IMR-90 (cell line): ENCODE measurements at regions not wholly inside any gene's neighbourhood (a gene's known extent, or its start where the extent isn't known, plus 50 kb on each side); places are given as distances from the start of the nearest gene placed in this dataset.

Experiments used
- ATAC-seq: fragments of 200-7000 bp; cut with Tn5 transposase; 2 replicates; pipeline ENCODE4 v1.9.1; 2020; ENCODE audit warnings: low read depth, mild to moderate bottlenecking, moderate library complexity
- BruUV-seq: library from RNA; stranded (reverse); fragments of 400-500 nt; replicated peaks from 2 replicates; lab custom pipeline; 2021; lab: Mats Ljungman, UMichigan
- CTCF ChIA-PET: fragments of 300-600 bp; formaldehyde crosslinking; extraction: SDS; loops from one replicate; lab custom pipeline; 2021; ENCODE audit warnings: antibody characterized with exemption; lab: Yijun Ruan, JAX
- POLR2A ChIA-PET: fragments of 300-600 bp; sonication (Branson Sonifier 250); formaldehyde crosslinking; loops from one replicate; lab custom pipeline; 2022; ENCODE audit warnings: antibody characterized with exemption; ENCODE audit not compliant: unreplicated experiment; lab: Charles Lee
- DNase-seq: peaks from one replicate; pipeline ENCODE4 v3.0.0; 2013
- H2AFZ ChIP-seq: replicated peaks from 2 replicates; pipeline ENCODE3; 2013; ENCODE audit warnings: low read length, mild to moderate bottlenecking; ENCODE audit not compliant: poor library complexity
- H2AK5ac ChIP-seq: 2 replicates; pipeline ENCODE4 v1.6.1; 2013; ENCODE audit warnings: low read depth, low read length, inconsistent platforms
- H2AK9ac ChIP-seq: replicated peaks from 2 replicates; pipeline ENCODE3; 2013; ENCODE audit warnings: mild to moderate bottlenecking, low read depth, low read length, moderate library complexity; ENCODE audit not compliant: poor library complexity
- H2BK120ac ChIP-seq: 2 replicates; pipeline ENCODE4 v1.6.1; 2013; ENCODE audit warnings: low read depth, low read length, inconsistent platforms
- H2BK15ac ChIP-seq: 3 replicates; pipeline ENCODE4 v1.6.1; 2013; ENCODE audit warnings: low read depth, low read length, inconsistent platforms
- H2BK20ac ChIP-seq: 2 replicates; pipeline ENCODE4 v1.6.1; 2013; ENCODE audit warnings: low read depth, mild to moderate bottlenecking, inconsistent platforms, low read length, moderate library complexity
- H2BK5ac ChIP-seq: 2 replicates; pipeline ENCODE4 v1.6.1; 2013; ENCODE audit warnings: mild to moderate bottlenecking, low read depth, low read length, inconsistent platforms; ENCODE audit not compliant: poor library complexity, severe bottlenecking
- H3K14ac ChIP-seq: replicated peaks from 2 replicates; pipeline ENCODE4 v1.6.1; 2013; ENCODE audit warnings: low read depth, low read length, inconsistent platforms
- H3K18ac ChIP-seq: 2 replicates; pipeline ENCODE4 v1.6.1; 2013; ENCODE audit warnings: low read depth, low read length, control low read depth
- H3K23ac ChIP-seq: 2 replicates; pipeline ENCODE4 v1.6.1; 2013; ENCODE audit warnings: low read depth, low read length, inconsistent platforms
- H3K27ac ChIP-seq: 2 replicates; pipeline ENCODE4 v1.5.1; 2013; ENCODE audit warnings: mild to moderate bottlenecking, control low read depth, low read length; ENCODE audit not compliant: insufficient read depth
- H3K27me3 ChIP-seq: 2 replicates; pipeline ENCODE4 v1.6.1; 2013; ENCODE audit warnings: low read length; ENCODE audit not compliant: control insufficient read depth, insufficient read depth
- H3K36me3 ChIP-seq: 2 replicates; pipeline ENCODE4 v1.6.1; 2013; ENCODE audit warnings: low read length, mixed read lengths; ENCODE audit not compliant: control insufficient read depth, insufficient read depth
- H3K4ac ChIP-seq: 2 replicates; pipeline ENCODE4 v1.6.1; 2013; ENCODE audit warnings: low read depth, low read length, inconsistent platforms
- H3K4me1 ChIP-seq: 2 replicates; pipeline ENCODE4 v1.6.1; 2013; ENCODE audit warnings: low read length, mixed read lengths; ENCODE audit not compliant: control insufficient read depth, insufficient read depth
- H3K4me2 ChIP-seq: 2 replicates; pipeline ENCODE4 v1.6.1; 2013; ENCODE audit warnings: low read depth, mild to moderate bottlenecking, control low read depth, low read length, moderate library complexity
- H3K4me3 ChIP-seq: 2 replicates; pipeline ENCODE4 v1.5.1; 2013; ENCODE audit warnings: low read depth, mild to moderate bottlenecking, control low read depth, low read length, moderate library complexity; ENCODE audit not compliant: insufficient read depth
- H3K56ac ChIP-seq: 2 replicates; pipeline ENCODE4 v1.6.1; 2013; ENCODE audit warnings: low read length, inconsistent platforms; ENCODE audit not compliant: insufficient read depth; ENCODE audit errors: extremely low read depth
- H3K79me1 ChIP-seq, 2 experiments: 2 replicates each; pipeline ENCODE4 v1.6.1; 2013; ENCODE audit warnings: low read length in 2 of 2, inconsistent platforms in 1 of 2, low read depth in 1 of 2
- H3K9ac ChIP-seq: 2 replicates; pipeline ENCODE4 v1.6.1; 2013; ENCODE audit warnings: low read depth, low read length, control low read depth
- H3K9me1 ChIP-seq: 2 replicates; pipeline ENCODE4 v1.6.1; 2013; ENCODE audit warnings: low read length, inconsistent platforms; ENCODE audit not compliant: insufficient read depth
- H3K9me3 ChIP-seq: 2 replicates; pipeline ENCODE4 v1.6.1; 2013; ENCODE audit warnings: low read length; ENCODE audit not compliant: control insufficient read depth, insufficient read depth
- H4K20me1 ChIP-seq: 2 replicates; pipeline ENCODE4 v1.6.1; 2013; ENCODE audit warnings: low read length, inconsistent platforms; ENCODE audit not compliant: insufficient read depth
- H4K5ac ChIP-seq: 2 replicates; pipeline ENCODE4 v1.6.1; 2013; ENCODE audit warnings: mild to moderate bottlenecking, low read depth, low read length, control low read depth
- H4K8ac ChIP-seq, 2 experiments: 2 replicates each; pipeline ENCODE4 v1.6.1; 2013; ENCODE audit warnings: low read depth in 2 of 2, low read length in 2 of 2, control low read depth in 1 of 2, inconsistent platforms in 1 of 2
- H4K91ac ChIP-seq: 2 replicates; pipeline ENCODE4 v1.6.1; 2013; ENCODE audit warnings: low read depth, low read length, inconsistent platforms; ENCODE audit not compliant: insufficient read depth
- BHLHE40 ChIP-seq: fragments of 150-350 bp; IDR thresholded peaks from 2 replicates; pipeline ENCODE4 v1.6.1; 2016; ENCODE audit warnings: mild to moderate bottlenecking, low read depth, low read length
- CEBPB ChIP-seq: IDR thresholded peaks from 2 replicates; pipeline ENCODE4 v1.6.1; 2012; ENCODE audit warnings: low read depth, low read length, improper control_type of control experiment
- ELK1 ChIP-seq: fragments of 150-350 bp; IDR thresholded peaks from 2 replicates; pipeline ENCODE4 v1.6.1; 2016; ENCODE audit warnings: low read depth, mild to moderate bottlenecking, low read length, moderate library complexity, borderline replicate concordance
- MAFK ChIP-seq: IDR thresholded peaks from 2 replicates; pipeline ENCODE4 v1.6.1; 2012; ENCODE audit warnings: low read depth, low read length, improper control_type of control experiment
- MAZ ChIP-seq: IDR thresholded peaks from 2 replicates; pipeline ENCODE4 v1.6.1; 2012; ENCODE audit warnings: low read depth, mild to moderate bottlenecking, low read length, improper control_type of control experiment, moderate library complexity, borderline replicate concordance
- MXI1 ChIP-seq: IDR thresholded peaks from 2 replicates; pipeline ENCODE4 v1.6.1; 2012; ENCODE audit warnings: low read depth, mild to moderate bottlenecking, low read length, moderate library complexity, borderline replicate concordance
- RAD21 ChIP-seq: IDR thresholded peaks from 2 replicates; pipeline ENCODE4 v1.6.1; 2012; ENCODE audit warnings: low read length, improper control_type of control experiment
- RCOR1 ChIP-seq: IDR thresholded peaks from 2 replicates; pipeline ENCODE4 v1.6.1; 2012; ENCODE audit warnings: mild to moderate bottlenecking, low read length, improper control_type of control experiment; ENCODE audit not compliant: insufficient replicate concordance
- RFX5 ChIP-seq: IDR thresholded peaks from 2 replicates; pipeline ENCODE4 v1.8.0; 2012; ENCODE audit warnings: low read depth, mild to moderate bottlenecking, low read length, moderate library complexity
- WGBS, 2 experiments: methylation state at CpG; one replicate each; pipeline versions ENCODE4 v1.1.5 to v1.1.7; 2013; ENCODE audit warnings: missing lambda C conversion rate in 2 of 2; ENCODE audit not compliant: insufficient read length in 1 of 2; ENCODE audit errors: extremely low coverage in 2 of 2; 5-methylcytosine and 5-hydroxymethylcytosine counted together
- dilution Hi-C: fragments of 300-500 bp; cut with HindIII; formaldehyde crosslinking; loops from one replicate; pipeline ENCODE4 v1.14.3; 2018; ENCODE audit warnings: low sequenced_read_pairs; ENCODE audit not compliant: unreplicated experiment
- in situ Hi-C: fragments of 300-500 bp; cut with MboI; formaldehyde crosslinking; loops from 3 replicates; pipeline ENCODE4 v1.14.3; 2019; ENCODE audit warnings: low sequenced_read_pairs, inconsistent platforms, mixed read lengths
- intact Hi-C: fragments of 100-400 bp; cut with micrococcal nuclease; formaldehyde crosslinking; loops from 2 replicates; pipeline ENCODE4 v1.10.0; 2022

DNA sequence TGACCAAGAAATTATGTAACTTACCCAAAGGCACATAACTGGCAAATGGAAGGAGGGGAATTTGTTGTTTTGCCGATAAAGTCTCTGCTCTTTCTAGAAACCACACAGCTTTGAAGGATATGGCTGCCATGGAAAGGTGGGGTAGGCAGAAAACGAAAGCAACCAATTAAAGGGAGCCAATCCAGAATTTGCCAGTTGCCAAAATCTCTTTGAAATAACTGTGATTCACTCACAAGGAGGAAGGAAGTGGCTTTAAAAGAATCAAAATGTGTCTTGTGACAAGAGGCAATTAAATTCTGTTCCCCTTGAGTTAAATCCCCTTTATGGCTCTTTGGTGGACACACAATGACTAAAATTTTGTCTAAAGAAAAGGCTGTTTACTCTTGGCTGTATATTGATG lies 61.2 kb upstream of the CCDC190 start:
- H2BK15ac ChIP-seq: no peak overlapping the region
- no peak overlapping the region for H2AK5ac ChIP-seq
- H3K4ac ChIP-seq: no peak overlapping the region
- DNase-seq (no peak), ATAC-seq (no peak)
- no peak overlapping the region for H4K8ac ChIP-seq
- H3K27ac ChIP-seq: no peak overlapping the region
- no peak overlapping the region for H2AFZ ChIP-seq
- H3K9me1 ChIP-seq: no peaks in the 10 kb centered on the region; the same call in 1 of the 2 replicates
- H3K18ac ChIP-seq: no peak overlapping the region
- ChIA-PET POLR2A (no interaction called here), CTCF (interaction anchor here (0.6 to 1.0 kb wide), 2 partner anchors 11 to 12 kb away, joined by 3 read pairs; no protein-coding TSS in a partner anchor)
- no peaks in the 10 kb centered on the region for H3K36me3 ChIP-seq
- no peak overlapping the region for H3K14ac ChIP-seq
- H3K79me1 ChIP-seq: no peaks in the 10 kb centered on the region
- H3K23ac ChIP-seq: no peak overlapping the region
- H2BK120ac ChIP-seq: no peak overlapping the region
- H3K27me3 ChIP-seq: no peaks in the 10 kb centered on the region
- H4K20me1 ChIP-seq: no peaks in the 10 kb centered on the region
- in situ Hi-C loops (no loop called here), intact Hi-C loops (no loop called here), dilution Hi-C loops (no loop called here)
- no peak overlapping the region for H2AK9ac ChIP-seq
- no peaks in the 10 kb centered on the region for H3K9me3 ChIP-seq
- H3K4me1 ChIP-seq: peaks cover 1% of the 10 kb centered on the region; the same call in 1 of the 2 replicates
- H3K56ac ChIP-seq: no peak overlapping the region
- H3K4me3 ChIP-seq: no peak overlapping the region
- H4K91ac ChIP-seq: no peak overlapping the region
- H2BK20ac ChIP-seq: no peak overlapping the region
- no CpG with 5 or more reads among the region's 2 CpGs for WGBS, 2 experiments
- no peak overlapping the region for H3K9ac ChIP-seq
- no TSS peak for BruUV-seq
- H3K4me2 ChIP-seq: no peak overlapping the region
- TF ChIP-seq MAZ: no peak
- TF ChIP-seq ELK1: no peak
- no peak for TF ChIP-seq RFX5
- no peak for TF ChIP-seq RCOR1
- no peak for TF ChIP-seq CEBPB
- no peak for TF ChIP-seq RAD21
- TF ChIP-seq BHLHE40: no peak
- no peak for TF ChIP-seq MXI1
- no peak for TF ChIP-seq MAFK
- no peak overlapping the region for H4K5ac ChIP-seq
- H2BK5ac ChIP-seq: no peak overlapping the region
